Muscle layer of duodenum (tissue), 2 donors: ENCODE measurements at regions not wholly inside any gene's neighbourhood (a gene's known extent, or its start where the extent isn't known, plus 50 kb on each side); places are given as distances from the start of the nearest gene placed in this dataset.

ENCODE experiments used
- H3K27ac ChIP-seq: one replicate; pipeline ENCODE4 v1.7.0; 2013; ENCODE audit warnings: mild to moderate bottlenecking, low read length
- H3K27me3 ChIP-seq: one replicate; pipeline ENCODE4 v1.7.0; 2013; ENCODE audit warnings: low read depth, mild to moderate bottlenecking, control low read depth, low read length
- H3K36me3 ChIP-seq, 2 donors: one replicate each; pipeline ENCODE4 v1.7.0; 2013; ENCODE audit warnings: low read length in 2 of 2, control low read depth in 1 of 2, mild to moderate bottlenecking in 1 of 2; ENCODE audit not compliant: insufficient read depth in 2 of 2, control insufficient read depth in 1 of 2
- H3K4me1 ChIP-seq, 2 donors: one replicate each; pipeline ENCODE4 v1.7.0; 2013; ENCODE audit warnings: low read length in 2 of 2, mild to moderate bottlenecking in 2 of 2, control low read depth in 1 of 2, moderate library complexity in 1 of 2; ENCODE audit not compliant: insufficient read depth in 2 of 2, control insufficient read depth in 1 of 2
- H3K4me3 ChIP-seq, 2 donors: one replicate each; pipeline ENCODE4 v1.7.0; 2013; ENCODE audit warnings: low read length in 2 of 2, low read depth in 1 of 2, mild to moderate bottlenecking in 1 of 2
- H3K9me3 ChIP-seq, 2 donors: one replicate each; pipeline ENCODE4 v1.7.0; 2013; ENCODE audit warnings: low read length in 2 of 2, control low read depth in 1 of 2, mild to moderate bottlenecking in 1 of 2; ENCODE audit not compliant: control insufficient read depth in 1 of 2
- donor health status: healthy.

GRCh38 chr18:4672162-4672561 lies 217.1 kb upstream of the DLGAP1 start:
- Histone ChIP-seq H3K36me3 (no peaks in the 10 kb centered on the region), H3K4me3 (no peak overlapping the region), H3K27ac (no peak overlapping the region), H3K27me3 (no peaks in the 10 kb centered on the region), H3K4me1 (no peaks in the 10 kb centered on the region), H3K9me3 (peaks cover 4 to 32% of the 10 kb centered on the region in 2 donors)

- Histone ChIP-seq H3K27ac (no peak overlapping the region), H3K36me3 (no peaks in the 10 kb centered on the region), H3K4me3 (no peak overlapping the region), H3K4me1 (no peaks in the 10 kb centered on the region), H3K27me3 (no peaks in the 10 kb centered on the region), H3K9me3 (peaks cover 2 to 12% of the 10 kb centered on the region in 2 donors)
These were observed 203.7 kb upstream of the DLGAP1 start for GRCh38 chr18:4658804-4659203.

- no peak overlapping the region for H3K4me3 ChIP-seq
- H3K4me1 ChIP-seq = no peaks in the 10 kb centered on the region
- H3K9me3 ChIP-seq = peaks cover 0 to under 1% of the 10 kb centered on the region in 2 donors
- H3K36me3 ChIP-seq = no peaks in the 10 kb centered on the region
- no peak overlapping the region for H3K27ac ChIP-seq
- no peaks in the 10 kb centered on the region for H3K27me3 ChIP-seq
These were observed 198.3 kb upstream of the DLGAP1 start for GRCh38 chr18:4653418-4653817.

GRCh38 chr18:4641771-4642368 lies 186.8 kb upstream of the DLGAP1 start:
- Histone ChIP-seq H3K4me3 (no peak overlapping the region), H3K36me3 (no peaks in the 10 kb centered on the region), H3K9me3 (no peaks in the 10 kb centered on the region), H3K4me1 (no peaks in the 10 kb centered on the region), H3K27ac (no peak overlapping the region), H3K27me3 (no peaks in the 10 kb centered on the region)

GRCh38 chr18:4640349-4641012 lies 185.4 kb upstream of the DLGAP1 start:
- Histone ChIP-seq H3K4me3 (no peak overlapping the region), H3K27ac (no peak overlapping the region), H3K9me3 (no peaks in the 10 kb centered on the region), H3K4me1 (no peaks in the 10 kb centered on the region), H3K36me3 (no peaks in the 10 kb centered on the region), H3K27me3 (no peaks in the 10 kb centered on the region)

GRCh38 chr18:4639628-4640310 lies 184.7 kb upstream of the DLGAP1 start:
- H3K27ac ChIP-seq = no peak overlapping the region
- H3K36me3 ChIP-seq = no peaks in the 10 kb centered on the region
- no peak overlapping the region for H3K4me3 ChIP-seq
- H3K9me3 ChIP-seq = no peaks in the 10 kb centered on the region
- H3K4me1 ChIP-seq = no peaks in the 10 kb centered on the region
- no peaks in the 10 kb centered on the region for H3K27me3 ChIP-seq

- Histone ChIP-seq H3K4me3 (no peak overlapping the region), H3K27ac (no peak overlapping the region), H3K4me1 (no peaks in the 10 kb centered on the region), H3K36me3 (no peaks in the 10 kb centered on the region), H3K9me3 (no peaks in the 10 kb centered on the region), H3K27me3 (no peaks in the 10 kb centered on the region)
These were observed 183.6 kb upstream of the DLGAP1 start for GRCh38 chr18:4638680-4639079.

GRCh38 chr18:4637876-4638275 lies 182.8 kb upstream of the DLGAP1 start:
- Histone ChIP-seq H3K4me1 (no peaks in the 10 kb centered on the region), H3K9me3 (peaks cover 0 to under 1% of the 10 kb centered on the region in 2 donors), H3K27me3 (no peaks in the 10 kb centered on the region), H3K27ac (no peak overlapping the region), H3K36me3 (no peaks in the 10 kb centered on the region), H3K4me3 (no peak overlapping the region)

- H3K27me3 ChIP-seq = no peaks in the 10 kb centered on the region
- no peak overlapping the region for H3K27ac ChIP-seq
- no peaks in the 10 kb centered on the region for H3K36me3 ChIP-seq
- no peak overlapping the region for H3K4me3 ChIP-seq
- no peaks in the 10 kb centered on the region for H3K4me1 ChIP-seq
- H3K9me3 ChIP-seq = peaks cover 0 to 3% of the 10 kb centered on the region in 2 donors
These were observed 181.9 kb upstream of the DLGAP1 start for GRCh38 chr18:4636967-4637366.

GRCh38 chr18:4631239-4631638 lies 176.1 kb upstream of the DLGAP1 start:
- Histone ChIP-seq H3K4me1 (no peaks in the 10 kb centered on the region), H3K4me3 (no peak overlapping the region), H3K9me3 (peaks cover 0 to 3% of the 10 kb centered on the region in 2 donors), H3K27me3 (no peaks in the 10 kb centered on the region), H3K27ac (no peak overlapping the region), H3K36me3 (no peaks in the 10 kb centered on the region)

GRCh38 chr18:4605212-4605611 lies 150.1 kb upstream of the DLGAP1 start:
- Histone ChIP-seq H3K36me3 (no peaks in the 10 kb centered on the region), H3K9me3 (no peaks in the 10 kb centered on the region), H3K27me3 (no peaks in the 10 kb centered on the region), H3K4me3 (no peak overlapping the region), H3K27ac (no peak overlapping the region), H3K4me1 (no peaks in the 10 kb centered on the region)
